HG03025 (cell line): ENCODE measurements at regions not wholly inside any gene's neighbourhood (a gene's known extent, or its start where the extent isn't known, plus 50 kb on each side); places are given as distances from the start of the nearest gene placed in this dataset.

Source experiments
- ATAC-seq: cut with Tn5 transposase; IDR thresholded peaks from one replicate; pipeline ENCODE4 v1.9.1; 2021; ENCODE audit warnings: mild to moderate bottlenecking, moderate library complexity; ENCODE audit not compliant: unreplicated experiment, low FRiP score

DNA sequence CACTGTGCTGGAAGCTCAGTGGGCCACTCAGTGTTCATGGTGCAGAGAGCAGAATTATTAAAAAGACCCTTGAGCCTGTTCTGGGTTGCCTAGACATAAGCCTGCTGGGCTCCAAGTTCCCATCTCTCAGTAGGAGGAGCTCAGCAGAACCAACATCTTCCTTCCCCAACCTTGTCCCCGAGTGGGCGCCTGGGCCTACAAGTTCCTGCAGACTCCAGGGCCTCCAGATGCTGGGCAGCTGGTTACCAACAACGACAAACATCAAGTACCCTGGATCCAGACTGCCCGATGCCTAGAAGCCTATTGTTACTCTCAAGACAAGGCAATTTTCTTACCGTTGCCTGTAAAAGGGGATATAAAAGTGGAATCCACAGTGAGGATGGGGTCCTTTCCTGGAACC, 214.2 kb downstream of the HAUS1 start:
- ATAC-seq = no peak

GRCh38 chr18:46319783-46320182, 215.6 kb downstream of the HAUS1 start:
- ATAC-seq = no peak

GRCh38 chr18:46320297-46320696, 216.1 kb downstream of the HAUS1 start:
- no peak for ATAC-seq

GRCh38 chr18:46320928-46321711, 216.9 kb downstream of the HAUS1 start:
- no peak for ATAC-seq

DNA sequence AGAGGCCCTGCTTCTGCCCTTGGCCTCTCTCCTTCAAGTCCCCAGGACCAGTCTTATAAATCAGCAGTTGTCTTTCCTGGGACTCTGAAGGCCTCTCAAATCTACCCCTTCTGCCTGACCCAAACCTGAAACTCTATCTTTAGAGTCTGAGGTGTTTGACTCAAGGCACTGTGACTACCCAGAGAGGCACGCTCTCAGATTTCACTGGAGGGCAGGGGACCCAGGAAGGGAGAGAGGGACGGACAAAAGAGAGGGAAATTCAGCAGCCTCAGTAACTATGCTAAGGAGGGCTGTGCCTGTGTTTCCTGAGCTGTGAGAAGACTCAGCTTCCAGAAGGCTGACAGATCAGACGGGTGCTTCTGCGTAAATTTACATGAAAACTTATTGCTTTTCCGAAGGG, 217.8 kb downstream of the HAUS1 start:
- ATAC-seq = no peak

DNA sequence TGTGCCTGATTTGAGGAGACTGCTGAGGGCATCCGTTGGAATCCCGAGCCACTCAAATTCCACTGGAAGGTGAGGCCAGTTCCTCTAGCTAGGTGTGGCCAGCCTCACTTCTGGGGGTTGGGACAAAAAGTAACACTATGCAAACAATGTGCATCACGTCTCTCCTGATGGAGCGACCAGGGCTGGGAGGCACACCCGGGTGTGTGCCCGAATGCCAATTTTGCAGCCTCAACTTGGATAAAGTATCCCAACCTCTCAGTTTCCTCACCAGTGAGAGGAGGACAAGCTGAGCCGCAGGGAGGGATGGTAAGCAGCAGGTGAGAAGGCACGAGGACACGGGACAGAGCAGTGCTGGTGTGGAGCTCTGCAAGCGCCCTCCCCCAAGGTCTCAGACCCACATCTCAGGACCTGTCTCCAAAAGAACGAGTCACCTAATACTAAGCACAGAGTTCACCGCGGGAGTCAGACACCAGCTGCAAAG, 218.3 kb downstream of the HAUS1 start:
- no peak for ATAC-seq

GRCh38 chr18:46322941-46323340, 218.8 kb downstream of the HAUS1 start:
- ATAC-seq = no peak

- ATAC-seq = no peak
These were observed 220.1 kb downstream of the HAUS1 start for GRCh38 chr18:46324087-46324955.

GRCh38 chr18:46325895-46326294, 221.7 kb downstream of the HAUS1 start:
- ATAC-seq = no peak

GRCh38 chr18:46329736-46330246, 225.6 kb downstream of the HAUS1 start:
- ATAC-seq = no peak

- no peak for ATAC-seq
These were observed 227.1 kb downstream of the HAUS1 start for GRCh38 chr18:46331316-46331715.

GRCh38 chr18:46332286-46332801, 228.2 kb downstream of the HAUS1 start:
- no peak for ATAC-seq

DNA sequence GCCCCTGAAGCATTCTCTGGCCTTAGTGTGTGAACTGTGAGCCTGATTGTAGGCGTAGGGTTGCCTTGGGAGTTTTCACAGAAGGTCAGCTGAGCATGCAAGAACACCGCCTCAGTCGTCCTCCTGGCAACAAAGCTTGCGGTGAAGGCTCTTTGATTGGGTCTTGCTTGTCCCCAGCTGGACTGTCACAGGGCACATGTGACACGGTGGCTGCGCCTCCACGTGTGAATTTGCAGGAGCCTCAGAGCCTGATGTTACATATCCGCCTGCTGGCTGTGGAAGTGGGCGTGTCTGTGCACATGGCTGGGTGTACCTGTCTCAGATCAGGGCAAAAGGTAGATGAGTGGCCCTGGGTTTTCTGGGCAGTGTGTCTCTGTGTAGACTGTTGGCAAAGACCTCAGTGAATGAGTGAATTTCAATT, 228.7 kb downstream of the HAUS1 start:
- ATAC-seq = no peak

- no peak for ATAC-seq
These were observed 229.4 kb downstream of the HAUS1 start for GRCh38 chr18:46333431-46334135.

DNA sequence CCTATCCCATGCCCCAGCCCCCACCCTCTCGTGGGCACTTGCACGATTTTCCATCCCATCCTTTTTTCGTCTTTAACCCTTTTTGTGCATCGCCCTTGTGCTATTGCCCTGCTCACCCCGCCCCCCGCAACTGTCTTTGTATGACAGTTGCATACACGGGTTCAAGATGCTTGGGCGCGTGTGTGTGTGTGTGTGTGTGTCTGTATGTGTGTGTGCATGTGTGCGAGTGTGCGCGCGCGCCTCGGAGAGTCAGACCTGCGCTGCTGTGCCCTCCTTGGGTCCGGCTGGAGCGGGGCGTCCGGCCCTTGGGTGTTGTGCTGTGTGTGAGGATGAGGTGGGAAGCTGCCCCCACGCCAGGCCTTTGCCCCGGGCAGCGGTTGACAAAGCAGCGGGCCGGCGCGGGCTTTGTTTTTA, 230.7 kb downstream of the HAUS1 start:
- no peak for ATAC-seq

DNA sequence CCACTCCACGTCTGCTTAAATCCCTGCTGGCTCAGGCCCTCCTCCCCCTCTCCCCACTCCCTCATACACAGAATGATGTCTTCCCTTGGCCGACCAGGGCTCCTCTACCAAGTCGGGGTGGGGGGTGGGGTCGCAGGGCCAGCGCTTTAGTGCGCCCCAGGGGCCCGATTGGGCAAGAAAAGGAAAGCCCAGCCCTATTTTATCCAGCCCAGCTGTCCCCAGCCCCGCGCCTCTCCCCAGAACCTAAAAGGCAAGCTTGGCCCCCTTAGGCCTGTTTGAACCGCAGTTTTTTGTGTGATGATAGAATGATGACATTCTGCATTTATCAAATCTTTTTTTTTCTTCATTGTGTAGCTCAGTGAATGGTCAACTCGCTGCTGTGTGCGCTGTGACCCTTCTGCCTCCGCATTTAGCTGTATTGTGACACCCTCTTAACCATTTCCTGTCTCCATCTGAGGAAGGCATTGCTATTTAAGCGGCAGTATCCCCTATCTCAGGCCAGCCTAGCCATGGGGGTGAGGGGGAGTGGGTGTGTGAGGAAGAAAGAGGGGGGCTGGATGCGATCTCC, 231.4 kb downstream of the HAUS1 start:
- ATAC-seq = no peak

DNA sequence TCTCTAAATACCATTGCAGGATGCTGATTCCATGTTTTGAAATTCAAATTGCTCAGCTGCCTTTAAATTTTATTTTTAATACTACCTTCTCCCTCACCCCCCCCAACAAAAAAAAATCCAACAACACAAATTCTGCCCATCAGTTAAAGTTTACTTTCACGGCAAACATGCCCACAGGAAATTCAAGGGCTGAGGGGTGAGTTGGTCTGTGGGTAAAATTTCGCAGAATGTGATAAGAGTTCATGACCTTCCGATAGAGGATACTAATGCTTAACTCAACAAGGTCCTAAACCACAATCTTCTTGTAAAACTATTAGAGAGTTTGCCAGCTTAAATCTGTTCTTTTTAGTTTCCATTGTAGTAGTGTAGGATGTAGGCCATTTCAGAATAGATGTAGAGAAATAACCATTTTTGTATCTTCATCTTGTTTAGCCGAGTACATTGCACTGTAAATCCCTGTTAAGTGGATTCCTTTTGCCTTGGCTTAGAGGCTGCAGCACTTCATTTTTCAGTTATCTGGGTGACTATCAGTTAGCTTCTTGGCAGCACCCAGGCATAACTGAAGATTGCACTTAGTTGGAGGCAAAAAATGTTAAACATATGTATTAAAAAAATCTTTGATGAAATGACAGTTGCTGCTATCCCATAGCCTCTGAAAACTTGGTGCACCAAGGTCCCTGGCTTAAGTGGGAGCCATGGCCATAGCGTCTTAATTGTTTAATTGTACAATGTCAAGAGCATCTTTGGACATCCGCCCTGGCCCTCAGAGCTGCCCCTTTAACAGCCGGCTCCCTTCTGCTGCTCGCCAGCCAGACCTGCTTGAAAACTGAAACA, 232.3 kb downstream of the HAUS1 start:
- ATAC-seq = no peak

DNA sequence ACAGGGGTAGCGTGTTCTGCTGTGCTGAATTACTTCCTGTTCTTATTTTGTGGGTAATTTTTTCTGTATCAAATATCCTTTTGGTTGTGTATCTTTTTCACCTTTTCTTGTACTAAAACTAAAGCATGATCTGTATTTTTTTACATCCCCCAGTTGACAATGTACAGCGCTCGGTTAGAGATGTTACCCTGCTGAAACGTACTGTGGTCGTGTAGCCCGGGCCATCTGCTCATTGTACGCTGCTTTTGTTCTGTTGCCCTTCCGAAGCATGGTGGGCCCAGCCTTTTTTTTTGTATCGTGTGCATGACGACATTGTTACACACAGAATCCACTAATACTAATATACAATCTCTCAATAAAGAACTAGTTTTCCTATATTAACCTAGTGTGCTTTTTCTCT, 233.1 kb downstream of the HAUS1 start:
- ATAC-seq = no peak

GRCh38 chr18:46338205-46338604, 234.0 kb downstream of the HAUS1 start:
- no peak for ATAC-seq
